ENCODE measurements at regions not wholly inside any gene's neighbourhood (a gene's known extent, or its start where the extent isn't known, plus 50 kb on each side); places are given as distances from the start of the nearest gene placed in this dataset.

- TF ChIP-seq CTCF (IDR thresholded peaks at IDR 0.05; ENCODE audit: low read depth, low read length, missing input control) (no peak), MAX (IDR thresholded peaks at IDR 0.05) (no peak), RAD21 (IDR thresholded peaks at IDR 0.05) (no peak), REST (IDR thresholded peaks at IDR 0.05) (no peak), EGR1 (IDR thresholded peaks at IDR 0.05; ENCODE audit: low read depth in 2 of 2) (no peak), TAF1 (conservative IDR thresholded peaks at IDR 0.05) (no peak), GABPA (IDR thresholded peaks at IDR 0.05 in 1 of 2, conservative IDR thresholded peaks at IDR 0.05 in 1 of 2) (no peak), FOXA1 (IDR thresholded peaks at IDR 0.05) (no peak), YY1 (IDR thresholded peaks at IDR 0.05) (no peak)
These were observed 510.9 kb upstream of the TBX3 start for GRCh38 chr12:115194857-115195256.

Measured in liver (tissue), 3 donors.